CD4-positive, alpha-beta T cell treated with Interleukin-6 for 4 hours (primary cell): ENCODE measurements at regions not wholly inside any gene's neighbourhood (a gene's known extent, or its start where the extent isn't known, plus 50 kb on each side); places are given as distances from the start of the nearest gene placed in this dataset.

ENCODE experiments used
- DNase-seq: peaks from one replicate; pipeline ENCODE4 v3.0.0-alpha.2; 2020; ENCODE audit warnings: mixed read lengths

- DNase-seq: no peak
Measured at GRCh38 chr4:60042941-60043340, 1157.2 kb upstream of the ADGRL3 start.

- no peak for DNase-seq
Measured at GRCh38 chr4:60078984-60079383, 1121.1 kb upstream of the ADGRL3 start.

DNA sequence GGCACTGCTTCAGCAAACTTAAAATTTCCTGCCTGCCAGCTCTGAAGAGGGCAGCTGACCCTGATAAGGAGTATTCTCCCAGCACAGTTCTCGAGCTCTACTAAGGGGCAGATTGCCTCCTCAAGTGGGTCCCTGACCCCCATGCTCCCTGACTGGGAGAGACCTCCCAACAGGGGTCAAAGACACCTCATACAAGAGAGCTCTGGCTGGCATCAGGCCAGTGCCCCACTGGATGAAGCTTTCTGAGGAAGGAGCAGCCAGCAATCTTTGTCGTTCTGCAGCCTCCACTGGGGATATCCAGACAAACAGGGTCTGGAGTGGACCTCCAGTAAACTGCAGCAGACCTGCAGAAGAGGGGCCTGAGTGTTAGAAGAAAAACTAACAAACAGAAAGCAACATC, 1118.3 kb upstream of the ADGRL3 start:
- DNase-seq: no peak

DNA sequence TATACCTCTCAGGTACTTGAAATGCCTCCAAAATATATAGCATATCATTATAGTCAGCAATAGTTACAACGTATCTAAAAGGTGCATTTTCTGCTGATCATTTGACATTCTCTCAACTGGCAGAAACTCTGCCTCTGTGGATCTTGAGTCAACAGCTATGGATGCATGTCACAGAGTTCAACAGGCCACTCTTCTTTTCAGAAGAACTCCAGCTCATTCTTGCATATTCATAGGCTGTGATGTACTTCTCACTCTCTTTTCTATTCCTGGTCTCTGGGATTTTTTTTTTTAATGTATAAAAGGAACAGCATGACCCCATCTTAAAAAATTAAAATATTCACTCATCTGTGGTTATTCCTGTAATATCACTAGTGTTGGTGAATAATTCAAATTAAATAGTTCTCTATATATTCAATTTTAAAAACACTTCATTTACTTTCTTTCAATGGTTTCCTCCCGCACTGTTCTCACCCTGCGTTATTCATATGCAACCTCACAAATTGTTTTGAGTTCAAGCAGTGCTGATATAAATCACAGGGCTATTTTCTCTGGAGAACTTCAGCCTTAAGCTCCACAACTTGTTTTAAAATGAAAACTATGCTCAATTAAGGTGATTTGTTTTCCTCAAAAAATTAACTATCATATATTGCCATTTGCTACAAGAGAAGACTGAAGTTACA, 1111.2 kb upstream of the ADGRL3 start:
- DNase-seq: no peak

DNA sequence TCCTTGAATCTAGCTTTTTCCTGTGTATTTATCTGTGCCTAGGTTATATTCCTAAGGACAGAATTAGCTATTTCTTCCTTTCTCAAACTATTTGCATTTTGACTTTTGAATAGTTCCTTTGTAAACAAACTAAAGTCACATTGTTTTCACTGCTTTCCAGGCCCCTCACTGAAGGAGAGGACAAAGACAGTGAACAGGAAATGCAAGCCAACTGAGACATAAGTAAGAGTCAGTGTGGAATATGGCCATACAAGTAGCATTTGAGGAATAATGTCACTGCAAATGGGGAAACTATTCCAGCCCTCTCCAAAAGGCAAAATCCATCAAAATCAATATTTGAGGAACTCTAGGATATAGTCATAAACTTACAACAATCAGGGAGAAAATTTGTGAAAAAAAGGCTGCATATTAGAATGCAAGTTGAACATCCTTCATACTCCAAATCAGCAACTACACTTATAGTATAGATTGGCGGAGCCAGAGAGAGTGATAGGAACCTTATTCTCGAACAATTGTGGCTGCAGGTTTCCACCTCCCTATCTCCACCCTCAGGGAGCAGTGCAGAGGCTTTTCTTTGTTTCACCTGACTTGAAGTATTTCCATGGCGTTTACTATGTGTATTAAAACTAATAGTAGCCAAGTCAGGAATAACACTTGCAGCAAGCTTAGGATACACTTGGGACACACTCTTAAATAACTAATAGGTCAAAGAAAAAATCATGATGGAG, 1110.4 kb upstream of the ADGRL3 start:
- no peak for DNase-seq

- no peak for DNase-seq
Measured at GRCh38 chr4:60096676-60097075, 1103.5 kb upstream of the ADGRL3 start.

DNA sequence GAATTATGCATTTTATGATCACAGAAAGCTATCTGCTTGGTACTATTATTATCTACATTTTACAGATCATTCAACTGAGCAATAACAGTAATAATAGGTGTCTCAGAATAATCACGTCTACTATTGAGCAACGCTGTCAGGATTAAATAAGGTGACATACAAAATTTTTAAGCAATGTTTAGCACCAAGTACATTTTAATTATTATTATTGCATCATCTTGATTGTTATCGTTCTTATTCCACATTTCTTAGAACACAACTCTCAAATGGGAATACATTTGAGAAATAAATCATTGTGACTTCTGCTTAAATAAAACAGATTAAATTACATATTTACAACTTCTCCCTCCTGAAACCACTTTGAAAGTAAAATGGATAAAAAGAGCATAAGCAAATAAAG, 1083.5 kb upstream of the ADGRL3 start:
- no peak for DNase-seq

GRCh38 chr4:60117726-60118323, 1082.3 kb upstream of the ADGRL3 start:
- no peak for DNase-seq

GRCh38 chr4:60122820-60123219, 1077.3 kb upstream of the ADGRL3 start:
- DNase-seq: no peak

- no peak for DNase-seq
Measured at GRCh38 chr4:60128888-60129287, 1071.2 kb upstream of the ADGRL3 start.

- DNase-seq: no peak
Measured at GRCh38 chr4:60129740-60130139, 1070.4 kb upstream of the ADGRL3 start.

DNA sequence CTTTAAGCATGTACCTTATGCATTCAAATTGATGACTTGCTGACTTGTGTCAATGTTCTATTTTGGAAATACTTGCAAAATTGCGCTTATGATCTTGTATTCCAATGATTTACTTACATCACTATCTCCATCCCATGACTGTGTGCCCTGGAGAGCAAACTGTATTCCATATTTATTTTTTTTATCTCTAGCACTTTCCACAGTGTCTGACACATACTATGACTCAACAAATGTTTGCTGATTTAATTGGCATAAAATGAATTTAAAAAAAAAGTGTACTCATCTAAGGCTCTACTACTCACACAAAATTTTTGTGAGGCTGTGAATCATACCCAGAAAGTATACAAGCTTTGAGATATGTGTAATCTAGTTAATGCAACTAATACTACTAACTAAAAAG, 1066.8 kb upstream of the ADGRL3 start:
- DNase-seq: no peak

- no peak for DNase-seq
Measured at GRCh38 chr4:60134099-60134498, 1066.0 kb upstream of the ADGRL3 start.

- no peak for DNase-seq
Measured at GRCh38 chr4:60155088-60155487, 1045.0 kb upstream of the ADGRL3 start.

GRCh38 chr4:60173103-60173502, 1027.0 kb upstream of the ADGRL3 start:
- DNase-seq: no peak

DNA sequence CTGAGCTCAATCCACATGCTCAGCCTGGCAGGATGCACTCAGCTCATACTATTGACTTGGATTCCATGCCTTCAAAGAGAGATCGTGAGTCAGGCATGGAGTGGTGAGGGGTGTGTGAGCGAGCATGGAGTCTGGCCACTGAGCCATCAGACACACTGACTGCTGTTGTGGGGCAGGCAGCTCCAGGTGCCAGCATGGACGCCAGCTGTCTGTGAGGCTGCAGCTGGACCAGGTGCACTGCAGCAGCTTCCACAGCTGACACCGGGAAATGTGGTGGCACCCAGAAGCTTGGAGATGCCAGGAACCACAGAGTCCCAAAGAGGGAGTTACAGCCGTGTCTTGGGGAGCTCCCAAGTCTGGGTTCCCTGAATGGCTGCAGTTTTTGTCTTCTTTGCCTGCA, 1026.4 kb upstream of the ADGRL3 start:
- no peak for DNase-seq

DNA sequence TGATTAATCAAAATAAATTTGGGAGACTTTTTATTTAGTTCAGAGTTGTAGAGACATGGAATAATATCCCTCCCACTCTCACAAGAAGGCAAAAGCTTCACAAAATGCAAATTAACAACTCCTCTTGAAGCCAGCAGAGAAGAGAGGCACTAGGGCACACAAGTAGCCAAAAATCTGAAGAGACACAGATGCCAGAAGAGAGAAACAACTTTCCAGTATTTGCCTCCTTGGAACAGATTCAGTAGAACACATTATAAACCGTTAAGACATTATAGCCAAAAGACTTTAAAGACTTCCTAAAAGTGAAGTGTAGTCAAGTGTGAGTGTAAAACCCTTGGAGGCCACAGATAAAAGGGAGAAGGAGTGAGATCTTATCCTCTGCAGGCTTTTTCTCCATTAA, 1024.9 kb upstream of the ADGRL3 start:
- no peak for DNase-seq

GRCh38 chr4:60187428-60187827, 1012.7 kb upstream of the ADGRL3 start:
- DNase-seq: no peak

DNA sequence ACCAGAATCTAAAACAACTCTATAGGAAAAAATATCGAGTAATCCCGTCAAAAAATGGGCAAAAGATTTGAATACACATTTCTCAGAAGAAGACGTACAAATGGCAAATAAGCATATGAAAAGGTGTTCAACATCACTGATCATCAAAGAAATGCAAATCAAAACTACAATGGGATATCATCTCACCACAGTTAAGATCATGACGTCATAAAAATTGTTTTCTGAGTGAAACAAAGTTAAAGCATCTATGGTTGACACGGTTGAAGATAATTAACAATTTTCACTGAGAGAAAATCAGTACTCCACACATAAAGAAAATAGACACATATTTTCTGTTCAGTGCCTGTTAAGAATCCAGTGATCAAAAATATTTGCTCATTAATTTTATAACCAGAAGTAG, 1010.8 kb upstream of the ADGRL3 start:
- DNase-seq: no peak

DNA sequence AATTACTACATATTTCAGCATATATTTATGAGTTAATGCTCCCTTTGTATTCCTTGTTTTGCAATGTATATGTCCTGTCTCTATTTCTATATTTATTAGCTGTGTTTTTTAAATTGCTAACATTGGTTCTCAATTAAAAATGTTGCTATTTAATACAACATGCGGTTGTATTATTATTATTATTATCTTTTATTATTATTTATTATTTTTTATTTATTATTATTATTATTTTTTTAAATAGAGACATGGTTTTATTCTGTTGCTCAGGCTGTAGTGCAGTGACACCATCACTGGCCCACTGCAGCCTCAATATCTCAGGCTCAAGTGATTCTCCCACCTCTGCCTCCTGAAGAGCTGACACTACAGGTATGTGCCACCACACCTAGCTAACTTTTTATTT, 1005.9 kb upstream of the ADGRL3 start:
- DNase-seq: no peak

DNA sequence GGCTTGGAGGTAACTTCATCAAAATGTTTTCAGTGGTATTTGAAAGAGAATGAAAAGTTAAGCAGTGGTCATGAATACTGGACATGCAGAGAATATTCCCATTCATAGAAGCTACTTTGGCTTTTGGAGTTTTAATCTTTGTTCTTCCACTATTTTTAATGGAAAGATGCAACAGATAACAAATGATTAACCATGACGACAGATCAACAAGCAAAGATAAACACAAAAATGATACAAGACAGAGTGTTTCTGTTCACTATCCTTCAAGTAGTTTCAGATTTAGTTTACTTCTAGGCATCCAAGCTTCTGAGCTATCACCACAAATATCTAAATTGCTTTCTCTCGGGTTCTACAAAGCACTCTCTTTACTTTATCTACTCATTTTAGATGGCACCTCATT, 1004.9 kb upstream of the ADGRL3 start:
- DNase-seq: no peak

DNA sequence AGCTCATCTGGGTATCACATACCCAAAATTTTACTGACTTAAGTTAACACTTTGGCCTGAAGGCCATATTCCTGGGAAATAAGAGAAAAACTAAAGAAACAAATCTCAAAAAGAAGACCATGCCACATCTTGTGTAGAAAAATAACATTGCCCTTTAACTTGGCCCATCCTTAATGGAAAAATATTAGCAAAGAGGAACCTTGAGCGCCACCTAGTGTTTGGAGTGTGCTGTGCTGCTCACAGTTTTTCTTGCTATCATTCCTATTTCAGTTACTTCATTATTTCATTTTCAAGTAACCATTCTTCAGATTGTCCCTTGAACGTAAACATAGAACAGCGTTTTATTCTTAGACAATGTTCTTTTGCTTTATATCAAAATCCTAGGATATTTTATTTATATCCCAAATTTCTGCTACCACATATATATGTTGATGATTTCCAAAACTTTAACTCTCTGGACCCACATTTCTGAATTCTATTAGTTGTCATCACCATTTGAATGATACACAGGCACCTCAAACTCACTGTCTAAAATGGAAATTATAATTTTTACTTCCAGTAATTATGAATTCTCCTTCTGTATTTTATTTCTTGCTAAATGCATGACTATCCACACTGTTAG, 999.0 kb upstream of the ADGRL3 start:
- peak; percentile 9 for DNase-seq

DNA sequence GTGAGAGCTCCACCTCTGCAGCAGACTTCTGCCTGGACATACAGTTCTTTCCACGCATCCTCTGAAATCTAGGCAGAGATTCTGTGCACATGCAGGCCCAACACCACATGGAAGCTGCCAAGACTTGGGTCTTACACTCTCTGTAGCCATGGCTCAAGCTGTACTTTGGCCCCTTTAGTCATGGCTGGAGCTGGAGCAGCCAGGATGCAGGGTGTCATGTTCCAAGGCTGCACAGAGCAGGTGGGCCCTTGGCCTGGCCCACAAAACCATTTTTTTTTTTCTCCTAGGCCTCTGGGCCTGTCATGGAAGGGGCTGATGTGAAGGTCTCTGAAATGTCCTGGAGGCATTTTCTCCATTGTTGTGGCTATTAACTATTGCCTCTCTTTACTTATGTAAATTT, 990.5 kb upstream of the ADGRL3 start:
- DNase-seq: no peak

DNA sequence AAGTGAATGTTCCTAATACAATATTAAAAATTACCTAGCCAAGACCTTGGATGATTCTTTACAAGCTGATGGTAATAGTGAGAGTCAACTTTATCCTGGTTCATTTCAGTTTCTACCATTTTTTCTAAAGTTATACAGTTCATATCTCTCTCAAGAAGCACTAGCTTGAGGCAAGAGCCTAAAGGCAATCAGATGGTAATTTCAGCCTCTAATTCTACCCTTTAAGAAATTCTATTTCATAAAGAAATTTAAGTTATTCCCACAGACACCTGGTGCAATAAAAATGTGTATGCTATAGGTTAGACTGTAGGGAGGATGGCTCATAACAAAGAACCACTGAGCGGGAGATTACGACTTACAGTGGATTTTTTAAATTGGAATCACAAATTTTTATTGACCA, 984.2 kb upstream of the ADGRL3 start:
- no peak for DNase-seq
